GM18870 (cell line): ENCODE measurements at regions not wholly inside any gene's neighbourhood (a gene's known extent, or its start where the extent isn't known, plus 50 kb on each side); places are given as distances from the start of the nearest gene placed in this dataset.
A peak's percentile ranks its signal among the peaks of the same experiment; 100 is the strongest.
"Not testable (repeated sequence)": the region's sequence is repeated elsewhere in the genome, so short reads cannot be mapped to it uniquely, and the experiment has no call there.

ENCODE experiments used
- ATAC-seq: cut with Tn5 transposase; IDR thresholded peaks from one replicate; pipeline ENCODE4 v1.9.1; 2021; ENCODE audit warnings: moderate library complexity; ENCODE audit not compliant: unreplicated experiment

DNA sequence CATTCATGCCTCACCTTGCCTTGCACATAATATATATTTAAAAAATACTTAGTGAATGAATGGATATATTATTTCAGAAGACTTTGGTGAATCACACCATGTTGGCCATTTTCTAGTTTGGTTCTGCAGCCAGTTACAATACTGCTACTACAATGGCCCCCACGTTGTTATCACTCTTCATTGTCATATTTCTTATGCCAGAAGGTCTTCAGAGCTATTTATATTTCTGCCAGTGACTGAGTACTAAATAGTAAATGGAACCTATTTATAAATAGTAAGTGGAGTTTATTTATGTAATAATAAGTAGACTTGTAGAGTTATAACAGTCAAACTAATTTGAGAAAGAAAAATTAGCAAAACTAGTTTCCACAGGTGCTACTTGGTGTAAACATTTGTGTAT is 516.6 kb upstream of the SYT4 start:
- no peak for ATAC-seq

DNA sequence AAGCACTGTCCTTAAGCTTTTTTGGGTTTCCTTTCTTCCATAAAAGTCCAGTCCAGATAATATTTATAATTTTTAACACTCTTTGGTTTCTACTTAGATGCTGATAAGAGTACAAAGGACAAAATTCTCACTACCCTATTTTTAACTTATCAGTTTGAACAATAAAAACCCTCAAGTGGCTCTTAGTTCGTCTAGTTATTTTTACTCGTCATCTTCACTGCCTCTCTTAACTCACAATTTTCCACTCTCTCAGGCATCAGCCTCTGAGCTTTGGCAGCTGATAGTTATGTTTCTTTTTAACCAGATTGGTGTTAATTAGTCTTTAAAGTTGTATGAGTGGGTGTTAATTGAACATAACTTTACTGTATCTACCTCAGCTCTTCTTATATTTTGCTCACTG is 517.1 kb upstream of the SYT4 start:
- no peak for ATAC-seq

DNA sequence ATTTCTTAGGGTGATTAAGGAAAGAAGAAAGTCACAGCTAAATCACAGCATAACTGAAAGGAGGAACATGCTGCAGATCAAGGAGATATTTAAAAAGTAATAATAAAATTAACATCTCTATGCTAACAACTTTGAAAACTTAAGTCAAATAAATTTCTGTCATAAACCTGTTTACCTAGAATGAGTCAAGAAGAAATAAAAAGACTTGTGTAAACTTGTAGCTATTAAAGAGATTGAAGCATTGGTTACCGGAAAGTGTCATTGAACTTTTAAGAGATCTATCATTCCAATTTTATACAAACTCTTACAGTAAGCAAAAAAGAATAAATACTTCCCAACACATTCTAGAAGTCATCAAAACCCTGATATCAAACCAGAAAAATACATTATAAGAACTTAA is 520.1 kb upstream of the SYT4 start:
- ATAC-seq = no peak

DNA sequence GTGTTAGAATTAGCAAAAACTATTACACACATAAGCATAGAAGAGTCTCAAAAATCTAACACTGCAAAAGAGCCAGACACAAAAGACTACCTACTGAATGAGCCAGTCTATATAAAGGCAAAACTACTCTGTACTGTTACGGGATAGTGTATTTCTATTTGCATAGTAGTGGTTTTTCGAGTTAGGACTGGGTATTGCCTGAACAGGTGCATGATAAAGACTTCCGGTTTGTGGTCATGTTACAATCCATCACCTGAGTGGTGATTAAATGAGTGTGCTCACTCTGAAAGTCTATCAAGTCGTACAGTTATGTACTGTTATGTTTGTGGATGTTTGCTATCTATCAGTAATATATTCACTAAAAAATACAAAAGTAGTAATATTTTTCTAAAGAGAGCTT is 523.3 kb upstream of the SYT4 start:
- peak; percentile 63 for ATAC-seq

DNA sequence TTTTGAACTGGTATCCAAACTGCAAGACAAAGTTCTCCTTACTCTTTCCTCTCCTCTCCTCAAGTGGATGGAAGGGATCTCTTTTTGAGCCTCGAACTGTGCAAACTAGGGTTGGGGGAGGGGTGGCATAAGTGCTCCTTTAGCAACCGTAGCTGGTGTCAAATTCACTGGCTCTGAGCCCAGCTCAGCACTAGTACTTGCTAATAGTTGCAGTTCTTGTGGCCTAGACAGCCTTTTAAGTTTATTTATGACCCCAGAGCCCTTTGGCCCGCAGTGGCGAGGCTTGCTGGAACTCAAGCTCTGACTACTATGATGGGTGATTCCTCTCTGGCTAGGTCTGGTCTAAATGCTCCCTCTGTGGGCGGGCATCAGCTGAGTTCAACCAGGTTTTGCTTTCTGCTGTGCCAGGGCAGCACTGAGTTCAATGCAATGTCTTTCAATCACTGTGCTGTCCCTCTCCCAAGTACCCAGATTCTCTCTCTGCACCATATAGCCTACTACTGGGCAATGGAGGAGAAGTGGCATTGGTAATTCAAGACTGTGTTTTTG is 528.4 kb upstream of the SYT4 start:
- ATAC-seq = no peak

DNA sequence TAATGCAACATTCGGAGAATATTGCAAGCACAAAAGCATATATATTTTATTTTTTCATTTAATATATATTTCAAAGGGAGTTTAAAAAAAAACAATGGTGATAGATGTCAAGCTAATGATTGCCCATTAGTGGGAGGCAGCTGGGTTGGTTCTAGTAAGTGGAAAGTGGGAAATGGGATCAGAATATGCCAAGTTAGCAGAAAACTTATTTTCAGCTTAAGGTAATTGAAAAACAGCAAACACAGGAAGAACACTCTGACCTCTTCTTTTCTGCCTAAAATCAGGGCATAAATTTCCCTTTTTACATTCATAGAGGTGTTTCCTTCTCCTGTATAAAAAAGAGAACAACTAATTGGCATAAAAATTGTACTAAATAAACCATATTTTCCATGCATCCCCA is 535.3 kb upstream of the SYT4 start:
- ATAC-seq = no peak

DNA sequence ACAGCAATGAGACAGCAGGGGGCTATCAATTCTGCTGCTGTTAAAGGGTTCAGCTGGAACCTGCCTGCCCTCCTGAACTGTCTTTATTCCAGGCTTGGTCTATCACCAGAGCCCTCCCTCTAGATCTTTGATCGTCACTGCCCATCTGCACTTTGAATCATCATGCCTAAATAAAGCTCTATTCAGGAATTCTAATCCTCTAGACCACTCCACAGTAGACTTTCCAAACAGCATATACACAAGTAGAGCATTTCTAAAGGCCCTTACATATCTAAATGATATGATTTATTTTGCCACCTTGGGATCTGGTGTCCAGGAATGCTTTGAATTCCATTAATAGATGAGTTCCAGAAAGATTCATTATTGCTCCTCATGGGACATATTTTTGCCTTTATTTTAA is 542.1 kb upstream of the SYT4 start:
- no peak for ATAC-seq

DNA sequence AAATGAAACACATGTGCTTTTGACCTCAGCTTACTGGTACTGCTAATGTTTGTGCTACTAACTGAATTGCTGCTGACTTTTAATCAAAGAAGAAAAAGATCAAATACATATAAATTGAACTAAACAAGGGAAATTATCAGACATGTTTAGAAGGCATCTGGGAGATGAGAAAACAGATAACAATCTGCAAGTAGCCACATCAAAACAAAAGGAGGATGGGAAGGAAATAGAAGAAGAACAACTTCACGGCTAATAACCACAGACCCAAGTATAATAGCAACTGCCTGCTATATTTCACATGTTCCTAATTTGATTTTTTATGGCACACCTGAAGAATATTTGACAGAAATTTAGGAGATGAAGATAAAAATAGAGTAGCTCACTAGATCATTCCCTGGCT is 542.6 kb upstream of the SYT4 start:
- ATAC-seq = no peak

DNA sequence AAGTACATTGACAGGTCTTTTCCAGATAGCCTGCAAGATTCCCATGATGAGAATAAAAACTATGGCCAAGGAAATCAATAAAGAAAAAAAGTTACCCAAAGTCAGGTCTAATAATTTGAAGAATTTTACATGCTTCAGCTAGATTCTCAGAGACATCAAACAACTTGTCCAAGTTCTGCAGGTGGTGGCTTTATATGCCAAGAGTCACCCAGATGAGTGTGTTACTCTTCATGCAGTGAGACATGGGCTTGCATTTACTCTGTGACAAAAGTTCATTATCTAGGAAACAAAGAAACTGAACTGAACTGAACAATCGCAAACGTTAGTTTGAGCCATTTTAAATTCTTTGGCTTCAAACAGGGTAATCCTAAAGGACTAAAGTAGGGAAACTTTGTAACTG is 548.5 kb upstream of the SYT4 start:
- ATAC-seq = no peak

DNA sequence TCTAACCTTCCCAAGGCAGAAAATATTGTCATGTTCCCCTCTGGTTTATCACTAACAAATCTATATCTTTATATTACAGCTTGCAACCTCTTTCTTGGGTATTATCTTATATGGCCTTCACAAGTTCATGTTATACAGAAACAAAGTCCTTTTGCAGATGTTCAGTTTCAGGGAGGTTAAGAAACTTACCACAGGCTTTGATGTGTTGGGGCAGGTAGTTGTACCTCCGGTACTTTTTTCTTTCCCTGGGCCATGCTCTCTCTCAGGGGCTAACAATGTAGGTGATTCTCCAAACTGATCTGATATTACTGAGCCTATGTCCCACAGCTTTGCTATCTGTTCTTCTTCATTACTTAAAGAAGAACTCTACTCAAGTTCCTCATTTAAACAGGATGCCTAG is 548.9 kb upstream of the SYT4 start:
- ATAC-seq = no peak

DNA sequence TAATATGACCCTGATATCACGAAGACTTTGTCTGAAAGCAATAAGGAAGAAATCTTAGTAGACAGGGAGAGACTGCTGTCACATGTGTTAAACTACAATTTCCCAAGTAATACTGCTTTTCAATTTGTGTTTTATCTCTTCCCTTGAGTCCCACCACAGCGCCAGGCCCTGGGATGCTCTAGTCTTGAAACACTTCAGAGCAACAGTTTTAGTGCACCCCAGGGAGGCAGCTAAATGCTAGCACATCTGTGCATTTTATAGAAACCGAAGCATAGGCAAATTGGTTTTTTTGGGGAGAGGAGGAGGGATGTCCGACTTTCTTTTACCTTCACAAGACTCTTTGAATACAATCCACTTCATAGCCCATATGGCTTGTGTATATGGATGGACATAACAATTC is 550.0 kb upstream of the SYT4 start:
- no peak for ATAC-seq

DNA sequence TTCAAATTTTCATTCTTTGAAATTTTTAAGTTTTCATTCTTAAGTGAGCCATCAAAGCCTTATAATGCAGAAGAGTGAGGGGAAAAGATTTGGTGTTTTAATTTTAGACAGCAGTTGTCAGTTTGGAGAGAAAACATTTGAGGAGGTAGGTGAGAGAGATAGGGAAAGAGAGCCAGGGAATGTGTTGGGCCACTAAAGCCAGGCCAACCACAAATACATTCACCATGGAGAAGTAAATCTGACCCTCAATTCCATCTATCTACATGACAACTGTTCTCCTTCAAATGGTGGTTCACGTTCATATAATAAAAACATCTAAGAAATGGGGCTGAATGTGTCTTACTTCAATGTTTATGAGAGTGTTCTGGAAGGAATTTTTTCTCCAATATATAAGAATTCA is 553.0 kb upstream of the SYT4 start:
- no peak for ATAC-seq

DNA sequence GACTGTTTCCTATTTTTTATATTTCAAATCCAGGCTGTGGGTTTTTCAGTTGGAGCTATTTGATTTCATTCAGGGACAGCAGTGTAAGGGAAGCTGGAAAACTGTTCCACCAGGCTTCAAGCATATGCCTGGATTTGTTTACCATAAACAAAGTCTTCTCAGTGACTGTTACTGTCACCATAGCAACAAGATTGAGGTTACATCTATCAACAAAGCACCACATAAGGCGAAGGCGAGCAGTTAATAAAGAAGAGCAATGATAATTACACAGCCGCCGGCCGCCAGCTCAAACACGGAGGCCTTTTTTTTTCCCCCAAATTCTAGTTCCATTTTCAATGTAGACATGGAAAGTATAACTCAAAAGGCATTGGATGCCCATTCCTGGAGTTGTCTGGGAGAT is 553.7 kb upstream of the SYT4 start:
- ATAC-seq = no peak

DNA sequence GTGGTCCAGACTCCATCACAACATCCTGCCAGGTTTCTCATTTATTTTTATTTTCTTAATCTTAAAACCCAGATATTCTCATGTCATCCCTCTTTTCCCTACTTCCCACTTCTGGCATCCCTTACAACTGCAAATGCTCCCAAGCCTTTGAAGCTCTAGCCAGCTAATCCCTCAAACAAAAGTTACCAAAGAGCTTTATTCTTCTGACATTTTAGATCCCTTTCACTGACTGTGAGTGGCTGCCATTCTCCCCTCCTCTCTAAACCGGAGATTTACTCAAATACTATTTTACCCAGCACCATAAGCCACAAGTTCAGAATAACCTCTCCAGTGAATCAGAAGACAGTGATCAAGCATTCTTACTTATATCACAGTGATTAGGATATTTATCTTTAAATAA is 569.0 kb upstream of the SYT4 start:
- no peak for ATAC-seq

DNA sequence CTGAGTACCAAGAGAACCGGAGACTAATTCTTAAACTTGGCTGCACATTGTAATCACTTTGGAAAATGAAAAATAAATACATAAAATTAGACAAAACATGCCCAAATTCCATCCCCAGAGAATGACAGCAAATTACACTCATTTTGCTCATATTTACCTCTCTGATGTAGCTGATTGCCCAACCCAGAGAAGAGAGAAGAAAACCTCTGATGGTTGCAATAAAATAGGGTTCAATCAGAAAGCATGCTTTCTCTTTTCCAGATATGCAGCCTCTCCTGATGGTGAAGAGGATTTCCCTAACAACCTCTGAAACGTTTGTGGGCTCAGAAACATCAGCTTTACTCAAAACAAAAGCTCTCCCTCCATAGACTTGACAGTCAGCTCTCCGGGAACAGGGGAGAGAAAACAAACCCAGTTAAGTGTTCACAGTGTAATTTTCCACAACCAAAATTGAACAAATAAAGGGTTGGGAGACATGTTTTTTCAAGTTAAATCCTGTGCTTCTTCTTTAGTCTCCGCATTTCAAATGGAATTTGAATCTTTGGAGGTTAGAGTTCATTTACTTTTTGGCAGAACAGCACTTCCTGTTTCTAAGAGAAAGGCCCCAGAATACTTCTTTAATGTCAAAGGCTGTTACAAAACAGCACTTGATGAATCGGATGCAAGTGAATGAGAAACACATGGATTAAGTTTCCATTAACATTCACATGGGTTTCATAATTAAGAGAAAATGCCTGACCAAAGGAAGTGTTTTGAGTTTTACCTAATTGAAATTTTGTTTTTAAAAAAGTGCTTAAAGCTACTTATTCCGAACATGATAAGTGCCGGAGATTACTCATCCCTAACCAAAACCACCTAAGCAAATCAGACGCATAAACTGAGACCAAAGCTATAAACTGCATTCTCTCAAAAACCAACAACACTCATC is 570.1 kb upstream of the SYT4 start:
- ATAC-seq = no peak

DNA sequence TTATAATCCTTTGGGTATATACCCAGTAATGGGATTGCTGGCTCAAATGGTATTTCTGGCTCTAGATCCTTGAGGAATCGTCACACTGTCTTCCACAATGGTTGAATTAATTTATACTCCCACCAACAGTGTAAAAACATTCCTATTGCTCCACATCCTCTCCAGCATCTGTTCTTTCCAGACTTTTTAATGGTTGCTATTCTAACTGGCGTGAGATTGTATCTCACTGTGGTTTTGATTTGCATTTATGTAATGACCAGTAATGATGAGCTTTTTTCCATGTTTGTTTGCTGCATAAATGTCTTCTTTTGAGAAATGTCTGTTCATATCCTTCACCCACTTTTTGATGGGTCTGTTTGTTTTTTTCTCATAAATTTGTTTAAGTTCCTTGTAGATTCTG is 572.5 kb upstream of the SYT4 start:
- ATAC-seq = not testable (repeated sequence)

DNA sequence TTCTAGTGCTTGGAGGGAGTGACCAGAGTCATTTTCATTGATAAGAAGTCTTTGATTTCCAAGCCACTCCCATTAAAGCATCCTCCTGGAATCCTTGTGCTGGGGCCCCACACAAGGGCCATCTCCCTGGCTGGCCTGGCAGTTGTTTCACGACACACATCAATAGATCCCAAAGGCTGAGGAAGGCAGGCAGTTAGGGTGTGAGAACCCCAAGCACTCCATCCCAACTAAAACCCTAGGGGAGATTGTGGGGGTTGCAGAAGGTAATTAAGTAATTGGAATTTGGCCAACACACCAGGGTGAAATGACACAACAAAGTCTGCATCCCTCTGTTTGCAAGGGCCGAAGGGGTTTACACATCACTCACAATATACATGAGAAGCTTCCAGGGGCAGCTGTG is 578.1 kb upstream of the SYT4 start:
- no peak for ATAC-seq

DNA sequence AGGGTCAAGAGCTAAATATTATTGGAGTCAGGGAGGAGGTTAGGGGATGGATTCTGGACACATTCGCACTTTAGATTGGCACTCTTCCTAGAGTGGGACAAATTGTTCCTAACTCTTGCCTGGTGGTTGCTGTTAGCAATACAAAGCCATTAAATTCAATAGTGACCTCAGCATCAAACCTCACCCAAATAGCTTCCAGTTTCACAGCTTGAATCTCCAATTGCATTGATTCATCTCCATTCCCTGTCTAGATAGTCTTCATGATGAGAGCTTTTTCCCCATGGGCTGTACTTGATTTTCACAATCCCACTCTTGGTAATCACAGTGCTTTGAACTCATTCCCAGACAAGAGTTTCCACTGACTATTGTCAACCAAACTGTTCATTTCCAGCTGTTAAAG is 585.9 kb upstream of the SYT4 start:
- ATAC-seq = no peak

DNA sequence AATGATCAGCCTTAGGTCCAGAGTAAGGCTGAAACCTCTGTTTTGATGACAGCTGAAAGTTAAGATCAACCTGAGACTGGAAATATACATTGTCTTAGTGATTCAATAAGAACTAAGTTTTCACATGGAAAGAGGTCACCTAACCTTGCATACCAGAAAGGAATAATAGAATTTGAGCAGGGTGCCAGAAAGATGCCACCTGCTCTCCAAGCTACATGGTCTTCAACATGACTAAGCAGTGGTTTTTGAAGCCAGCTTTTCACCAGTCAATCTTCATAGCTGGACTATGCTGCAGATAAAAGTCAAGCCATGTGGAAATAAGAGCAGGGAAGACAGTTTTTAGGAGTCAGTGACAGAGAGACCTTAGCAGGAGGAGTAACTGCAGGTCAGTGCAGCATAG is 589.4 kb upstream of the SYT4 start:
- no peak for ATAC-seq

DNA sequence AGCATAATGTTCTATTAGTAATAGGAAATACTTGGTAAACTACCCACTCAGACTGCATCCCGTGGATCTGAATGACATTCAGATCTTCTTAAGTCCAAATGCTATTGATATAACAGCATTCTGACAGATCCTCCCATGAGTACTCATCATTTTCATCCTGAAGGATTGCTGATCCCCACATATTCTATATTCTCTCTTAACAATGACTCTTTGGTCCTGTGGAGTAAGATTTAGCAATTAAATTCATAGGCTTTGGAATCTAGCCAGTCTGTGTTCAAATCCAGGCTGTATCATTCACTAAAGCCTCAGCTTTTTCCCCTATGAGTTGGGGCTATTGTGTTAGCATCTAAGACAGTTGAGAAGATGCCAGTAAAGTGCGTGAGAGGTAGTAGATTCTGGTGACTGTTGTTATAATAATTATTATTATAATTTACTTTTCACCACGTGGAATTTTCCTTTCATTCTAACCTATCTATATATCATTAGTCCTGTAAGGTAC is 591.3 kb upstream of the SYT4 start:
- ATAC-seq = no peak

DNA sequence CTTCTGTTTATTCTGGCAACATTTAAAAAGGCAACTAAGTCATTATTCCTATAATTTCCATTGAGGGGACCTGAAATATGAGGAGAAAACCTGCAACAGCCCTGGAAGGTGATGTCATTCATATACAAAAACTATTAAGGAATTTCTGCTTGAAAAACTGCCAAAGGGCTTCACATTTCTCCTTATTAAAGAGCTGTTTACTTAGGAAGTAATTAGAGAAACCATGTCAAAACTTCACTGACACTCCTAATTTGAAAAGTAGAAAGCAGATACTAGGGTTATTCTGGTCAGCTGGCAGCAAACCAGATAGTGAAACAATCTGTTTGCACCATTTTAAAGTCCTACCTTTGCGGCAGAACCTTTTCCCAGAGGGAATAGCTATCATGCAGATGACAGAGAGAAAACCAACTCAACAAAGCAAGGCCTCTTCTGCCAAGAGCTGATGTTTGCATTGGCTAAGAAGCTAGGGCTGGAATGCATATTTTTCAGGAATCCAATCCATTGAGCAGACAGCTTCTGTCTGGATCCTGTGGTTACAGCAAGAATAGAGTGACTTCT is 592.2 kb upstream of the SYT4 start:
- no peak for ATAC-seq

DNA sequence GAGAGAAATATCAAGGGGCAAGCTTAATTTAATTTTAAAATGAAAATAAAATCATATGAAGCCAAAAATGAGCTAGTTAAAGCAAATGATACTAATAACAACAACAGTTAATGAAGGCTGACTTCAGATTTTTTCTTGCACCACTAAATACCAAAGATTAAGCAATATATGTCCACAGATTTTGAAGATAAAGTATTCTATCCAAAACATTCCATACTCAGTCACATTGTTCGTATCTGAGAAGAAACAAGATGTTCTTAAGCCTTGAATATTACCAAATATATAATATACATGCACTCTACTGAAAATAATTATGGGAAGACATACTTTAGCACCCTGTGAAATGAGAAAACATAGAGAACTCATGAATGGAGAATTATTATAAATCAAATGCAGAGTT is 593.3 kb upstream of the SYT4 start:
- no peak for ATAC-seq
